ENCODE measurements at regions not wholly inside any gene's neighbourhood (a gene's known extent, or its start where the extent isn't known, plus 50 kb on each side); places are given as distances from the start of the nearest gene placed in this dataset.

DNA sequence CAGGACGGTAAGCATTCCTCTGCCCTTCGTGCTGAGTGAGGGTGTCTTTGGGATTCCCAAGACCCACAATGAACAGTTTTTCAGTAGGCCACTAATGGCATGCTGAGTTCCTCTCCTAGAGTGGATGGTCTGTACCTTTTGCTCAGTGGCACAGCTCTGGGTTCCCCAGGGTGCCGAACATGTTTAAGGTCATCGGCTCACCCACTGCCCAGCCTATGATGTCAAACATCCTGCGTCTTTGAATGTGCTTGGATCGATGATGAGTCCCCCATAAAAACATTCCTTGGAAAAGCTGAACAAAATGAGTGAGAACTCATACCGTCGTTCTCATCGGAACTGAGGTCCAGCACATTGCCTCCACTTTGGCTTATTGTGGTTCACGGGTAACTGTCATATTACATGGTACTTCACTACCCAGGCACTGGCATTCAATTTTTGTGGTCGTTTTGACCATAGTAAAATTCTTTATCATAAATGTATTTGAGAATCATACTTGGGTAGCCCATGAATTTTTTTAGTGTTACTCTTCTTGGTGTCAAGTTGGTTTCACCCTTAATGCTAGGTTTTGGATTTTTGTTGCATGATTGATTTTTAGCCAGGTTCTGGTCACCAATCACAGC is 118.2 kb downstream of the SNRPN start (continued):
- TF ChIP-seq, protein P1, sequence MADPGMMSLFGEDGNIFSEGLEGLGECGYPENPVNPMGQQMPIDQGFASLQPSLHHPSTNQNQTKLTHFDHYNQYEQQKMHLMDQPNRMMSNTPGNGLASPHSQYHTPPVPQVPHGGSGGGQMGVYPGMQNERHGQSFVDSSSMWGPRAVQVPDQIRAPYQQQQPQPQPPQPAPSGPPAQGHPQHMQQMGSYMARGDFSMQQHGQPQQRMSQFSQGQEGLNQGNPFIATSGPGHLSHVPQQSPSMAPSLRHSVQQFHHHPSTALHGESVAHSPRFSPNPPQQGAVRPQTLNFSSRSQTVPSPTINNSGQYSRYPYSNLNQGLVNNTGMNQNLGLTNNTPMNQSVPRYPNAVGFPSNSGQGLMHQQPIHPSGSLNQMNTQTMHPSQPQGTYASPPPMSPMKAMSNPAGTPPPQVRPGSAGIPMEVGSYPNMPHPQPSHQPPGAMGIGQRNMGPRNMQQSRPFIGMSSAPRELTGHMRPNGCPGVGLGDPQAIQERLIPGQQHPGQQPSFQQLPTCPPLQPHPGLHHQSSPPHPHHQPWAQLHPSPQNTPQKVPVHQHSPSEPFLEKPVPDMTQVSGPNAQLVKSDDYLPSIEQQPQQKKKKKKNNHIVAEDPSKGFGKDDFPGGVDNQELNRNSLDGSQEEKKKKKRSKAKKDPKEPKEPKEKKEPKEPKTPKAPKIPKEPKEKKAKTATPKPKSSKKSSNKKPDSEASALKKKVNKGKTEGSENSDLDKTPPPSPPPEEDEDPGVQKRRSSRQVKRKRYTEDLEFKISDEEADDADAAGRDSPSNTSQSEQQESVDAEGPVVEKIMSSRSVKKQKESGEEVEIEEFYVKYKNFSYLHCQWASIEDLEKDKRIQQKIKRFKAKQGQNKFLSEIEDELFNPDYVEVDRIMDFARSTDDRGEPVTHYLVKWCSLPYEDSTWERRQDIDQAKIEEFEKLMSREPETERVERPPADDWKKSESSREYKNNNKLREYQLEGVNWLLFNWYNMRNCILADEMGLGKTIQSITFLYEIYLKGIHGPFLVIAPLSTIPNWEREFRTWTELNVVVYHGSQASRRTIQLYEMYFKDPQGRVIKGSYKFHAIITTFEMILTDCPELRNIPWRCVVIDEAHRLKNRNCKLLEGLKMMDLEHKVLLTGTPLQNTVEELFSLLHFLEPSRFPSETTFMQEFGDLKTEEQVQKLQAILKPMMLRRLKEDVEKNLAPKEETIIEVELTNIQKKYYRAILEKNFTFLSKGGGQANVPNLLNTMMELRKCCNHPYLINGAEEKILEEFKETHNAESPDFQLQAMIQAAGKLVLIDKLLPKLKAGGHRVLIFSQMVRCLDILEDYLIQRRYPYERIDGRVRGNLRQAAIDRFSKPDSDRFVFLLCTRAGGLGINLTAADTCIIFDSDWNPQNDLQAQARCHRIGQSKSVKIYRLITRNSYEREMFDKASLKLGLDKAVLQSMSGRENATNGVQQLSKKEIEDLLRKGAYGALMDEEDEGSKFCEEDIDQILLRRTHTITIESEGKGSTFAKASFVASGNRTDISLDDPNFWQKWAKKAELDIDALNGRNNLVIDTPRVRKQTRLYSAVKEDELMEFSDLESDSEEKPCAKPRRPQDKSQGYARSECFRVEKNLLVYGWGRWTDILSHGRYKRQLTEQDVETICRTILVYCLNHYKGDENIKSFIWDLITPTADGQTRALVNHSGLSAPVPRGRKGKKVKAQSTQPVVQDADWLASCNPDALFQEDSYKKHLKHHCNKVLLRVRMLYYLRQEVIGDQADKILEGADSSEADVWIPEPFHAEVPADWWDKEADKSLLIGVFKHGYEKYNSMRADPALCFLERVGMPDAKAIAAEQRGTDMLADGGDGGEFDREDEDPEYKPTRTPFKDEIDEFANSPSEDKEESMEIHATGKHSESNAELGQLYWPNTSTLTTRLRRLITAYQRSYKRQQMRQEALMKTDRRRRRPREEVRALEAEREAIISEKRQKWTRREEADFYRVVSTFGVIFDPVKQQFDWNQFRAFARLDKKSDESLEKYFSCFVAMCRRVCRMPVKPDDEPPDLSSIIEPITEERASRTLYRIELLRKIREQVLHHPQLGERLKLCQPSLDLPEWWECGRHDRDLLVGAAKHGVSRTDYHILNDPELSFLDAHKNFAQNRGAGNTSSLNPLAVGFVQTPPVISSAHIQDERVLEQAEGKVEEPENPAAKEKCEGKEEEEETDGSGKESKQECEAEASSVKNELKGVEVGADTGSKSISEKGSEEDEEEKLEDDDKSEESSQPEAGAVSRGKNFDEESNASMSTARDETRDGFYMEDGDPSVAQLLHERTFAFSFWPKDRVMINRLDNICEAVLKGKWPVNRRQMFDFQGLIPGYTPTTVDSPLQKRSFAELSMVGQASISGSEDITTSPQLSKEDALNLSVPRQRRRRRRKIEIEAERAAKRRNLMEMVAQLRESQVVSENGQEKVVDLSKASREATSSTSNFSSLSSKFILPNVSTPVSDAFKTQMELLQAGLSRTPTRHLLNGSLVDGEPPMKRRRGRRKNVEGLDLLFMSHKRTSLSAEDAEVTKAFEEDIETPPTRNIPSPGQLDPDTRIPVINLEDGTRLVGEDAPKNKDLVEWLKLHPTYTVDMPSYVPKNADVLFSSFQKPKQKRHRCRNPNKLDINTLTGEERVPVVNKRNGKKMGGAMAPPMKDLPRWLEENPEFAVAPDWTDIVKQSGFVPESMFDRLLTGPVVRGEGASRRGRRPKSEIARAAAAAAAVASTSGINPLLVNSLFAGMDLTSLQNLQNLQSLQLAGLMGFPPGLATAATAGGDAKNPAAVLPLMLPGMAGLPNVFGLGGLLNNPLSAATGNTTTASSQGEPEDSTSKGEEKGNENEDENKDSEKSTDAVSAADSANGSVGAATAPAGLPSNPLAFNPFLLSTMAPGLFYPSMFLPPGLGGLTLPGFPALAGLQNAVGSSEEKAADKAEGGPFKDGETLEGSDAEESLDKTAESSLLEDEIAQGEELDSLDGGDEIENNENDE (IDR thresholded peaks at IDR 0.05; ENCODE audit: insufficient replicate concordance, low read length): no peak
- no peak for TF ChIP-seq RXRA (IDR thresholded peaks at IDR 0.05; ENCODE audit: insufficient read depth, low read depth, low read length)
